ENCODE measurements at regions not wholly inside any gene's neighbourhood (a gene's known extent, or its start where the extent isn't known, plus 50 kb on each side); places are given as distances from the start of the nearest gene placed in this dataset.

DNA sequence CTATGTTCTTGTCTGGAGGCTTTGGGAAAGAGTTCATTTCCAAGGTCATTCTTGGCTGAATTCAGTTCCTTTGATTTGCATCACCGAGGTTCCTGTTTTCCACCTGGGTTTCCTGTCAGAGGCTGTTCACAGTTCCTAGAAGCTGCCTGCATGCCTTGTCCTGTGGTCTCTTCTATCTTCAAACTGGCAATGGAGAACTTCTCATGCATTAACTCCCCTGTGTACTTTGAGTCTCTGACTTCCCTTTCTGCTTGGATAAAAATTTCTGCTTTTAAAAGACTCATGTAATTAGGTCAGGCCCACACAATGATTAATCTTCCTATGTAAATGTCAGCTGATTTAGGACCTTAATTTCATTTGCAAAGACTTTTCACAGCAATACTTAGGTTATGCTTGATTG is 499.3 kb upstream of the FANCL start:
- 0% methylated on average over 1 of the region's 1 CpG for WGBS (ENCODE audit: insufficient coverage)
- Mint-ChIP-seq H3K27me3 (peaks cover 11% of the 10 kb centered on the region), H3K4me1 (peaks cover 4% of the 10 kb centered on the region), H3K9me3 (ENCODE audit: insufficient read depth) (peaks cover 2% of the 10 kb centered on the region), H3K27ac (no peak overlapping the region), H3K4me3 (no peak overlapping the region)
- Histone ChIP-seq H3K9me3 (ENCODE audit: control extremely low read depth in 1 of 3, control insufficient read depth in 2 of 3, insufficient read depth in 1 of 3, low read length in 2 of 3) (peaks cover 0 to 3% (median 0%) of the 10 kb centered on the region in 3 donors), H3K27me3 (replicated peaks in 1 of 4; ENCODE audit: control extremely low read depth in 1 of 4, control insufficient read depth in 3 of 4, insufficient read depth in 4 of 4, low read length in 3 of 4) (no peaks in the 10 kb centered on the region), H2AFZ (ENCODE audit: insufficient read depth, low read depth, low read length, poor library complexity, severe bottlenecking) (no peak overlapping the region), H3K9ac (ENCODE audit: low read length) (no peak overlapping the region), H3K4me2 (replicated peaks; ENCODE audit: low read depth, low read length, poor library complexity, severe bottlenecking) (no peak overlapping the region), H3K79me2 (ENCODE audit: control insufficient read depth, insufficient read depth, low read length) (no peaks in the 10 kb centered on the region), H4K20me1 (ENCODE audit: control insufficient read depth, insufficient read depth, low read length, poor library complexity, severe bottlenecking) (no peaks in the 10 kb centered on the region), H3K27ac (ENCODE audit: low read length in 2 of 2) (no peak overlapping the region), H3K4me1 (ENCODE audit: control insufficient read depth in 2 of 2, insufficient read depth in 2 of 2, low read length in 2 of 2) (no peaks in the 10 kb centered on the region), H3K4me3 (ENCODE audit: control extremely low read depth in 1 of 5, extremely low read depth in 1 of 5, insufficient read depth in 1 of 5, low read depth in 2 of 5, low read length in 4 of 5) (no peak overlapping the region), H3K36me3 (replicated peaks in 1 of 2; ENCODE audit: control extremely low read depth in 1 of 2, control insufficient read depth in 1 of 2, extremely low read depth in 1 of 2, insufficient read depth in 2 of 2, low read length in 1 of 2) (no peaks in the 10 kb centered on the region)
- CTCF ChIA-PET: no interaction called here
- TF ChIP-seq CTCF (IDR thresholded peaks at IDR 0.05) (no peak), EZH2 (IDR thresholded peaks at IDR 0.05; ENCODE audit: borderline replicate concordance, insufficient read depth, low read depth, low read length, poor library complexity, severe bottlenecking) (no peak)
- intact Hi-C loops (cut with micrococcal nuclease): no loop called here
- ATAC-seq (ENCODE audit: low read depth): no peak
- POLR2A ChIA-PET: no interaction called here
- no peak for DNase-seq

DNA sequence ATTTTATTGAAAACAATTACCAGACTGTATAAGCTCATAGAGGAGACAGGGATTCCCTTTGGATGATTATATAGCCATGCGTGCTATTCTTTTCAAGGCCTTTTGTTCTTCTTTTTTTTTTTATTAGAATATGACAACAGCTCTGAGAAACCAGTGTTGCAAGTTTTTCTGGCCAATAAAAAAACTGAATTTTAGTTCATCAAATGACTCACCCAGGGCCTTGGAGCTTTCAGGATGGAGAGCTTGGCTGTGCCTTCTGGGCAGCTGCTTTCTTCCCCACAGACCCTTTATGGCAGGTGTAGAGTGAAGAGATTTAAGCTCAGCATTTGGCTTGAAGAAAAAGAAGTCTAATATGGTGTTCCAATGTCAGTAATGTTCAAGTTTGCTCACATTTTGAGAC is 497.9 kb upstream of the FANCL start:
- no CpG with 5 or more reads among the region's 1 CpG for WGBS (ENCODE audit: insufficient coverage)
- H3K79me2 ChIP-seq (ENCODE audit: control insufficient read depth, insufficient read depth, low read length): no peaks in the 10 kb centered on the region
- no peak overlapping the region for H3K27ac ChIP-seq (ENCODE audit: low read length in 2 of 2)
- Mint-ChIP-seq H3K9me3 (ENCODE audit: insufficient read depth) (no peaks in the 10 kb centered on the region), H3K27me3 (peaks cover 17% of the 10 kb centered on the region), H3K4me1 (peaks cover 4% of the 10 kb centered on the region), H3K27ac (no peak overlapping the region), H3K4me3 (no peak overlapping the region)
- ChIA-PET CTCF (interaction anchor here (0.8 kb wide), 1 partner anchor 1843 kb away, joined by 3 read pairs; no protein-coding TSS in a partner anchor), POLR2A (no interaction called here)
- H3K36me3 ChIP-seq (replicated peaks in 1 of 2; ENCODE audit: control extremely low read depth in 1 of 2, control insufficient read depth in 1 of 2, extremely low read depth in 1 of 2, insufficient read depth in 2 of 2, low read length in 1 of 2): no peaks in the 10 kb centered on the region
- no peak overlapping the region for H3K9ac ChIP-seq (ENCODE audit: low read length)
- intact Hi-C loops (cut with micrococcal nuclease): no loop called here
- no peaks in the 10 kb centered on the region for H3K27me3 ChIP-seq (replicated peaks in 1 of 4; ENCODE audit: control extremely low read depth in 1 of 4, control insufficient read depth in 3 of 4, insufficient read depth in 4 of 4, low read length in 3 of 4)
- H3K4me3 ChIP-seq (ENCODE audit: control extremely low read depth in 1 of 5, extremely low read depth in 1 of 5, insufficient read depth in 1 of 5, low read depth in 2 of 5, low read length in 4 of 5): no peak overlapping the region
- peaks cover 0 to 3% (median 0%) of the 10 kb centered on the region in 3 donors for H3K9me3 ChIP-seq (ENCODE audit: control extremely low read depth in 1 of 3, control insufficient read depth in 2 of 3, insufficient read depth in 1 of 3, low read length in 2 of 3)
- no peaks in the 10 kb centered on the region for H3K4me1 ChIP-seq (ENCODE audit: control insufficient read depth in 2 of 2, insufficient read depth in 2 of 2, low read length in 2 of 2)
- no peak for DNase-seq
- H4K20me1 ChIP-seq (ENCODE audit: control insufficient read depth, insufficient read depth, low read length, poor library complexity, severe bottlenecking): no peaks in the 10 kb centered on the region
- no peak for ATAC-seq (ENCODE audit: low read depth)
- TF ChIP-seq CTCF (IDR thresholded peaks at IDR 0.05): no peak
- H2AFZ ChIP-seq (ENCODE audit: insufficient read depth, low read depth, low read length, poor library complexity, severe bottlenecking): no peak overlapping the region
- H3K4me2 ChIP-seq (replicated peaks; ENCODE audit: low read depth, low read length, poor library complexity, severe bottlenecking): no peak overlapping the region
